ENCODE measurements at regions not wholly inside any gene's neighbourhood (a gene's known extent, or its start where the extent isn't known, plus 50 kb on each side); places are given as distances from the start of the nearest gene placed in this dataset.

GRCh38 chr12:32989705-32990104 lies 93.1 kb upstream of the PKP2 start:
- DNase-seq = no peak
- Histone ChIP-seq H3K36me3 (no peaks in the 10 kb centered on the region), H3K27ac (no peak overlapping the region), H3K27me3 (no peaks in the 10 kb centered on the region), H3K4me1 (no peaks in the 10 kb centered on the region), H3K9me3 (no peaks in the 10 kb centered on the region), H3K4me3 (no peak overlapping the region)
- no peak for TF ChIP-seq CTCF (IDR thresholded peaks at IDR 0.05)
- intact Hi-C loops (cut with DNase I; ENCODE audit: low total_unique reads) = no loop called here

GRCh38 chr12:32988982-32989381 lies 92.4 kb upstream of the PKP2 start:
- TF ChIP-seq CTCF (IDR thresholded peaks at IDR 0.05) = no peak
- H3K27ac ChIP-seq = no peak overlapping the region
- no peak overlapping the region for H3K4me3 ChIP-seq
- H3K27me3 ChIP-seq = no peaks in the 10 kb centered on the region
- intact Hi-C loops (cut with DNase I; ENCODE audit: low total_unique reads) = no loop called here
- H3K4me1 ChIP-seq = no peaks in the 10 kb centered on the region
- H3K9me3 ChIP-seq = no peaks in the 10 kb centered on the region
- no peaks in the 10 kb centered on the region for H3K36me3 ChIP-seq
- no peak for DNase-seq

GRCh38 chr12:32987512-32987911 lies 90.9 kb upstream of the PKP2 start:
- H3K9me3 ChIP-seq = no peaks in the 10 kb centered on the region
- no peak overlapping the region for H3K27ac ChIP-seq
- H3K36me3 ChIP-seq = no peaks in the 10 kb centered on the region
- no peaks in the 10 kb centered on the region for H3K4me1 ChIP-seq
- TF ChIP-seq CTCF (IDR thresholded peaks at IDR 0.05) = no peak
- no peaks in the 10 kb centered on the region for H3K27me3 ChIP-seq
- no peak for DNase-seq
- H3K4me3 ChIP-seq = no peak overlapping the region
- intact Hi-C loops (cut with DNase I; ENCODE audit: low total_unique reads) = no loop called here

- Histone ChIP-seq H3K4me3 (no peak overlapping the region), H3K4me1 (no peaks in the 10 kb centered on the region), H3K27ac (no peak overlapping the region), H3K27me3 (no peaks in the 10 kb centered on the region), H3K36me3 (no peaks in the 10 kb centered on the region), H3K9me3 (no peaks in the 10 kb centered on the region)
- intact Hi-C loops (cut with DNase I; ENCODE audit: low total_unique reads) = no loop called here
- DNase-seq = no peak
- no peak for TF ChIP-seq CTCF (IDR thresholded peaks at IDR 0.05)
These were observed 87.4 kb upstream of the PKP2 start for GRCh38 chr12:32983968-32984367.

GRCh38 chr12:32983332-32983731 lies 86.8 kb upstream of the PKP2 start:
- no peaks in the 10 kb centered on the region for H3K9me3 ChIP-seq

More at GRCh38 chr12:32983332-32983731, 86.8 kb upstream of the PKP2 start:
- Histone ChIP-seq H3K4me3 (no peak overlapping the region), H3K36me3 (no peaks in the 10 kb centered on the region), H3K4me1 (no peaks in the 10 kb centered on the region), H3K27ac (no peak overlapping the region), H3K27me3 (no peaks in the 10 kb centered on the region)
- DNase-seq = no peak
- intact Hi-C loops (cut with DNase I; ENCODE audit: low total_unique reads) = no loop called here
- no peak for TF ChIP-seq CTCF (IDR thresholded peaks at IDR 0.05)
